SK-N-SH (cell line): ENCODE measurements at regions not wholly inside any gene's neighbourhood (a gene's known extent, or its start where the extent isn't known, plus 50 kb on each side); places are given as distances from the start of the nearest gene placed in this dataset.

Experiments used
- CTCF ChIA-PET: fragments of 300-600, 350-600 bp; formaldehyde crosslinking; extraction: SDS; loops from one replicate; lab custom pipeline; 2021; lab: Yijun Ruan, JAX
- POLR2A ChIA-PET: fragments of 350-600 bp; sonication (Branson Sonifier 250); formaldehyde crosslinking; extraction: SDS; loops from one replicate; lab custom pipeline; 2020; ENCODE audit warnings: antibody characterized with exemption, inconsistent platforms; lab: Yijun Ruan, JAX
- DNase-seq: peaks from one replicate; pipeline ENCODE4 v3.0.0; 2012
- H2AFZ ChIP-seq: fragments of 200-600 bp; sonication (generic); 2 replicates; pipeline ENCODE4 v1.8.1; 2016; ENCODE audit warnings: antibody characterized with exemption, mild to moderate bottlenecking, low read depth
- H3F3A ChIP-seq: fragments of 200-600 bp; sonication (generic); replicated peaks from 2 replicates; pipeline ENCODE3; 2016; ENCODE audit warnings: antibody characterized with exemption, mild to moderate bottlenecking; ENCODE audit not compliant: insufficient read depth
- H3K27ac ChIP-seq, 2 experiments: fragments of 200-500 bp in 1 of 2; fragments of 200-600 bp in 1 of 2; sonication (Bioruptor generic) in 1 of 2; sonication (generic), shearing (Covaris generic) in 1 of 2; 2 replicates each; pipeline versions ENCODE4 v1.5.1 to v1.6.1; 2014 to 2016; ENCODE audit warnings: low read depth in 2 of 2, inconsistent platforms in 1 of 2, low read length in 1 of 2, mild to moderate bottlenecking in 1 of 2, mixed read lengths in 1 of 2
- H3K27me3 ChIP-seq: fragments of 200-600 bp; sonication (generic), shearing (Covaris generic); 2 replicates; pipeline ENCODE4 v1.6.1; 2016; ENCODE audit warnings: mixed run types; ENCODE audit not compliant: insufficient read depth
- H3K36me3 ChIP-seq, 2 experiments: fragments of 200-500 bp in 1 of 2; fragments of 200-600 bp in 1 of 2; sonication (Bioruptor generic) in 1 of 2; sonication (generic) in 1 of 2; replicated peaks in 1 of 2; 2 replicates each; pipeline versions ENCODE3 to v1.5.1; 2014 to 2016; ENCODE audit warnings: low read length in 1 of 2, mild to moderate bottlenecking in 1 of 2; ENCODE audit not compliant: insufficient read depth in 2 of 2, control insufficient read depth in 1 of 2
- H3K4me1 ChIP-seq, 2 experiments: fragments of 200-500 bp in 1 of 2; fragments of 200-600 bp in 1 of 2; sonication (Bioruptor generic) in 1 of 2; sonication (generic), shearing (Covaris generic) in 1 of 2; 2 replicates each; pipeline versions ENCODE4 v1.5.1 to v1.6.1; 2014 to 2016; ENCODE audit warnings: low read depth in 1 of 2, low read length in 1 of 2, mixed run types in 1 of 2; ENCODE audit not compliant: insufficient read depth in 2 of 2, control insufficient read depth in 1 of 2
- H3K4me2 ChIP-seq: fragments of 200-600 bp; sonication (generic), shearing (Covaris generic); 2 replicates; pipeline ENCODE4 v1.6.1; 2017; ENCODE audit warnings: mixed run types
- H3K4me3 ChIP-seq, 2 experiments: fragments of 200-500 bp in 1 of 2; fragments of 200-600 bp in 1 of 2; sonication (Bioruptor generic) in 1 of 2; sonication (generic), shearing (Covaris generic) in 1 of 2; 2 replicates each; pipeline versions ENCODE4 v1.5.1 to v1.8.1; 2014 to 2016; ENCODE audit warnings: low read depth in 2 of 2, inconsistent platforms in 1 of 2, low read length in 1 of 2, mild to moderate bottlenecking in 1 of 2, mixed read lengths in 1 of 2, moderate library complexity in 1 of 2
- H3K79me2 ChIP-seq: fragments of 200-600 bp; sonication (generic); 2 replicates; pipeline ENCODE4 v1.8.1; 2017; ENCODE audit warnings: mild to moderate bottlenecking; ENCODE audit not compliant: insufficient read depth
- H3K9ac ChIP-seq: fragments of 200-600 bp; sonication (generic); 2 replicates; pipeline ENCODE4 v1.6.1; 2017; ENCODE audit warnings: mixed run types
- H3K9me2 ChIP-seq: fragments of 200-600 bp; sonication (generic); 2 replicates; pipeline ENCODE4 v1.6.1; 2017; ENCODE audit warnings: mixed run types
- H3K9me3 ChIP-seq: fragments of 200-600 bp; sonication (generic); 2 replicates; pipeline ENCODE4 v1.6.1; 2017; ENCODE audit warnings: mixed run types, mild to moderate bottlenecking, moderate library complexity
- H4K20me1 ChIP-seq: fragments of 200-600 bp; sonication (generic); 2 replicates; pipeline ENCODE4 v1.6.1; 2017; ENCODE audit warnings: mild to moderate bottlenecking, mixed run types; ENCODE audit not compliant: insufficient read depth
- CHD2 ChIP-seq: fragments of 150-350 bp; IDR thresholded peaks from 2 replicates; pipeline ENCODE4 v1.6.1; 2018; ENCODE audit warnings: low read length; ENCODE audit not compliant: partially characterized antibody
- ELF1 ChIP-seq: IDR thresholded peaks from 2 replicates; pipeline ENCODE4 v1.4.0; 2012
- EP300 ChIP-seq, 2 experiments: IDR thresholded peaks; 2 replicates each; pipeline versions ENCODE4 v1.4.0 to v1.6.1; 2012; ENCODE audit warnings: borderline replicate concordance in 1 of 2, low read depth in 1 of 2, low read length in 1 of 2
- GABPA ChIP-seq: IDR thresholded peaks from 2 replicates; pipeline ENCODE4 v1.4.0; 2012; ENCODE audit warnings: low read depth, mild to moderate bottlenecking
- GATA2 ChIP-seq: sonication (generic); formaldehyde crosslinking; IDR thresholded peaks from 2 replicates; pipeline ENCODE4 v1.5.0; 2020; ENCODE audit warnings: mild to moderate bottlenecking, missing genetic modification reagents
- MEF2A ChIP-seq: IDR thresholded peaks from 2 replicates; pipeline ENCODE4 v1.4.0; 2012; ENCODE audit warnings: low read depth, borderline replicate concordance
- NRF1 ChIP-seq: IDR thresholded peaks from 2 replicates; pipeline ENCODE4 v1.6.1; 2012; ENCODE audit warnings: low read depth, mild to moderate bottlenecking, low read length
- RXRA ChIP-seq: IDR thresholded peaks from 2 replicates; pipeline ENCODE4 v1.4.0; 2012; ENCODE audit warnings: low read depth, mild to moderate bottlenecking, borderline replicate concordance
- SIN3A ChIP-seq: IDR thresholded peaks from 2 replicates; pipeline ENCODE4 v1.6.1; 2012; ENCODE audit warnings: low read depth, mild to moderate bottlenecking, low read length, moderate library complexity, borderline replicate concordance
- TAF1 ChIP-seq: IDR thresholded peaks from 2 replicates; pipeline ENCODE4 v1.6.1; 2012; ENCODE audit warnings: low read depth, mild to moderate bottlenecking, low read length, moderate library complexity, borderline replicate concordance
- YY1 ChIP-seq: IDR thresholded peaks from 2 replicates; pipeline ENCODE4 v1.4.0; 2012; ENCODE audit warnings: low read depth, mild to moderate bottlenecking
- WGBS: methylation state at CpG from one replicate; pipeline ENCODE4 v1.1.6; 2017; ENCODE audit warnings: low lambda C conversion rate; 5-methylcytosine and 5-hydroxymethylcytosine counted together
- TF ChIP-seq, protein P1 (sequence below): IDR thresholded peaks from 2 replicates; pipeline ENCODE4 v1.4.0; 2012; ENCODE audit warnings: low read depth, borderline replicate concordance
- TF ChIP-seq, protein P2 (sequence below): IDR thresholded peaks from 2 replicates; pipeline ENCODE4 v1.6.1; 2012; ENCODE audit warnings: mild to moderate bottlenecking, low read depth, low read length, moderate library complexity
- TF ChIP-seq, protein P3 (sequence below): fragments of 150-350 bp; IDR thresholded peaks from 2 replicates; pipeline ENCODE4 v1.6.1; 2017; ENCODE audit warnings: antibody characterized with exemption, low read length, low read depth, borderline replicate concordance
- TF ChIP-seq, protein P4 (sequence below): IDR thresholded peaks from 2 replicates; pipeline ENCODE4 v1.4.0; 2012; ENCODE audit warnings: low read depth
- TF ChIP-seq, protein P5 (sequence below): IDR thresholded peaks from 2 replicates; pipeline ENCODE4; 2012

DNA sequence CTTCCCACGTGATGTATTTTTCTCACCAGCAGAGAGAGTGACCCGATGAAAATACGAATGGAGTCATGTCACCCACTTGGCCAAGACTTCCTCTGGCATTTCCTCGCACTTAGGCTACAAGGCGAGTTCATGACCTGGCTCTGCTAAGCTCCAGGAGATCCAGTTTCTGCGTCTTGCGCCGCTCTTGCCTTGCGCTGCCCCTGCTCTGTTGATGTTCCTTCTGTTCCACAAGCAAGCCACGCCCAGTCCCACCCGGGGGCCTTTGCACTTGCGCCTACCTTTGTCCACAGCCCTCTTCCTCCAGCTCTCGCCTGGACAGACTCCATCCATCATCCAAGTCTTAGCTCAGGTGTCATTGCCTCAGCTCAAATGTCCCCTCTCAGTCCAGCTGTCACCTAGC lies 116.3 kb upstream of the SHH start:
- CTCF ChIA-PET: interaction anchor here (0.8 kb wide), 1 partner anchor 123 kb away, joined by 3 read pairs; no protein-coding TSS in a partner anchor
- TF ChIP-seq RXRA (no peak), MEF2A (no peak)

DNA sequence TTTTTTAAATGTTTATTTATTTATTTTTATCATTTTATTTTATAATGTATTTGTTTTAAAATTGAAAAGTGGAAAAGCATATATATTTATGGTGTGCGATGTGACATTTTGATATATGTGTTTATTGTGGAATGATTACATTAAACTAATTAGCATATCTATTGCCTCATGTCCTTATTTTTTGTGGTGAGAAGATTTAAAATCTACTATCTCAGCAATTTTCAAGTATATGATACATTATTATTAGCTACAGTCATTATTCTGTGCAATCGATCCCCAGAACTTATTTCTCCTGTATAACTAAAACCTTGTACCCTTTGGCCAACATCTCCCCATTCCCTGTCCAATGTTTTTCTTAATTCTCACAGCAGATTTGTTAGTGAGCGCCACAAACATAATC lies 115.6 kb upstream of the SHH start:
- POLR2A ChIA-PET: no interaction called here
- H3K9me3 ChIP-seq: no peaks in the 10 kb centered on the region
- H3F3A ChIP-seq: no peaks in the 10 kb centered on the region
- H3K4me1 ChIP-seq: no peaks in the 10 kb centered on the region
- peaks cover 88% of the 10 kb centered on the region for H3K27me3 ChIP-seq
- H3K79me2 ChIP-seq: no peaks in the 10 kb centered on the region
- no peak overlapping the region for H2AFZ ChIP-seq
- no peak overlapping the region for H3K27ac ChIP-seq
- no peak overlapping the region for H3K4me2 ChIP-seq
- no peak overlapping the region for H3K9ac ChIP-seq
- no peak for DNase-seq
- no peak overlapping the region for H3K4me3 ChIP-seq
- no peaks in the 10 kb centered on the region for H3K36me3 ChIP-seq
- no peaks in the 10 kb centered on the region for H4K20me1 ChIP-seq
- H3K9me2 ChIP-seq: no peaks in the 10 kb centered on the region
- CTCF ChIA-PET: interaction anchor here (0.8 kb wide), 1 partner anchor 122 kb away, joined by 3 read pairs; no protein-coding TSS in a partner anchor
- 26% methylated on average over 3 of the region's 3 CpGs for WGBS
- no peak for TF ChIP-seq CHD2

More for the DNA sequence above, 116.3 kb upstream of the SHH start:
- DNase-seq: no peak
- WGBS: 6% methylated on average over 12 of the region's 13 CpGs
- Histone ChIP-seq H3K27ac (no peak overlapping the region), H2AFZ (no peak overlapping the region), H3K9me2 (no peaks in the 10 kb centered on the region), H3K79me2 (no peaks in the 10 kb centered on the region), H3K36me3 (no peaks in the 10 kb centered on the region), H3K9me3 (no peaks in the 10 kb centered on the region), H3K4me2 (peak overlapping the region; percentile 0; the same call in 1 of the 2 replicates), H3K4me3 (no peak overlapping the region), H3K4me1 (no peaks in the 10 kb centered on the region), H3F3A (no peaks in the 10 kb centered on the region), H3K27me3 (peaks cover 82% of the 10 kb centered on the region), H4K20me1 (no peaks in the 10 kb centered on the region), H3K9ac (no peak overlapping the region)
- POLR2A ChIA-PET: no interaction called here

DNA sequence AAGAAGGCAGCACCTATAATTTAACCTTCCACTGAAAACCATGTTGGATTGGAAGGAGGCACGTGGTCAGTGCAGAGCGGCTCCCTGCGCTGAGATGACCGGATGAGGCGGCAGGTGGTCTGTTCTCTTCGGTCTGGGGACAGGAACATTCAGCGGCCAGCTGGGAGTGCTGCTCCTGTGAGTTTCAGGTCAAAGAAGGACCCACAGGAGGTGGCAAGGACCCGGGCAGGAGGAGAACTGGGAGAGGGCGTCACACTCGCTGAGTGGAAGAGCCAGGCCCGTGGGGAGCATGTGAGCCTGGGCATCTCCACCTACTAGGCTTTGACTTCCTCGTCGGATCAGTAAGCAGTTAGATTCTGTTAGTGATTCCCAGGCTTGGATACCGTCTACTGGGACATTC lies 113.4 kb upstream of the SHH start:
- no peaks in the 10 kb centered on the region for H3K4me1 ChIP-seq
- no peak overlapping the region for H2AFZ ChIP-seq
- no peak overlapping the region for H3K4me2 ChIP-seq
- no peaks in the 10 kb centered on the region for H4K20me1 ChIP-seq
- no peaks in the 10 kb centered on the region for H3F3A ChIP-seq
- 14% methylated on average over 14 of the region's 14 CpGs for WGBS
- no peak overlapping the region for H3K4me3 ChIP-seq
- peaks cover 82% of the 10 kb centered on the region for H3K27me3 ChIP-seq
- no peak for DNase-seq
- no peaks in the 10 kb centered on the region for H3K36me3 ChIP-seq
- H3K79me2 ChIP-seq: no peaks in the 10 kb centered on the region
- no peak overlapping the region for H3K27ac ChIP-seq
- ChIA-PET CTCF (no interaction called here), POLR2A (no interaction called here)
- H3K9ac ChIP-seq: no peak overlapping the region
- H3K9me3 ChIP-seq: no peaks in the 10 kb centered on the region
- no peaks in the 10 kb centered on the region for H3K9me2 ChIP-seq
- no peak for TF ChIP-seq CHD2
- TF ChIP-seq, protein P1, sequence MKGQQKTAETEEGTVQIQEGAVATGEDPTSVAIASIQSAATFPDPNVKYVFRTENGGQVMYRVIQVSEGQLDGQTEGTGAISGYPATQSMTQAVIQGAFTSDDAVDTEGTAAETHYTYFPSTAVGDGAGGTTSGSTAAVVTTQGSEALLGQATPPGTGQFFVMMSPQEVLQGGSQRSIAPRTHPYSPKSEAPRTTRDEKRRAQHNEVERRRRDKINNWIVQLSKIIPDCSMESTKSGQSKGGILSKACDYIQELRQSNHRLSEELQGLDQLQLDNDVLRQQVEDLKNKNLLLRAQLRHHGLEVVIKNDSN: no peak
- TF ChIP-seq, protein P2, sequence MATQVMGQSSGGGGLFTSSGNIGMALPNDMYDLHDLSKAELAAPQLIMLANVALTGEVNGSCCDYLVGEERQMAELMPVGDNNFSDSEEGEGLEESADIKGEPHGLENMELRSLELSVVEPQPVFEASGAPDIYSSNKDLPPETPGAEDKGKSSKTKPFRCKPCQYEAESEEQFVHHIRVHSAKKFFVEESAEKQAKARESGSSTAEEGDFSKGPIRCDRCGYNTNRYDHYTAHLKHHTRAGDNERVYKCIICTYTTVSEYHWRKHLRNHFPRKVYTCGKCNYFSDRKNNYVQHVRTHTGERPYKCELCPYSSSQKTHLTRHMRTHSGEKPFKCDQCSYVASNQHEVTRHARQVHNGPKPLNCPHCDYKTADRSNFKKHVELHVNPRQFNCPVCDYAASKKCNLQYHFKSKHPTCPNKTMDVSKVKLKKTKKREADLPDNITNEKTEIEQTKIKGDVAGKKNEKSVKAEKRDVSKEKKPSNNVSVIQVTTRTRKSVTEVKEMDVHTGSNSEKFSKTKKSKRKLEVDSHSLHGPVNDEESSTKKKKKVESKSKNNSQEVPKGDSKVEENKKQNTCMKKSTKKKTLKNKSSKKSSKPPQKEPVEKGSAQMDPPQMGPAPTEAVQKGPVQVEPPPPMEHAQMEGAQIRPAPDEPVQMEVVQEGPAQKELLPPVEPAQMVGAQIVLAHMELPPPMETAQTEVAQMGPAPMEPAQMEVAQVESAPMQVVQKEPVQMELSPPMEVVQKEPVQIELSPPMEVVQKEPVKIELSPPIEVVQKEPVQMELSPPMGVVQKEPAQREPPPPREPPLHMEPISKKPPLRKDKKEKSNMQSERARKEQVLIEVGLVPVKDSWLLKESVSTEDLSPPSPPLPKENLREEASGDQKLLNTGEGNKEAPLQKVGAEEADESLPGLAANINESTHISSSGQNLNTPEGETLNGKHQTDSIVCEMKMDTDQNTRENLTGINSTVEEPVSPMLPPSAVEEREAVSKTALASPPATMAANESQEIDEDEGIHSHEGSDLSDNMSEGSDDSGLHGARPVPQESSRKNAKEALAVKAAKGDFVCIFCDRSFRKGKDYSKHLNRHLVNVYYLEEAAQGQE: no peak
- TF ChIP-seq SIN3A: no peak
- no peak for TF ChIP-seq YY1
- TF ChIP-seq, protein P3, sequence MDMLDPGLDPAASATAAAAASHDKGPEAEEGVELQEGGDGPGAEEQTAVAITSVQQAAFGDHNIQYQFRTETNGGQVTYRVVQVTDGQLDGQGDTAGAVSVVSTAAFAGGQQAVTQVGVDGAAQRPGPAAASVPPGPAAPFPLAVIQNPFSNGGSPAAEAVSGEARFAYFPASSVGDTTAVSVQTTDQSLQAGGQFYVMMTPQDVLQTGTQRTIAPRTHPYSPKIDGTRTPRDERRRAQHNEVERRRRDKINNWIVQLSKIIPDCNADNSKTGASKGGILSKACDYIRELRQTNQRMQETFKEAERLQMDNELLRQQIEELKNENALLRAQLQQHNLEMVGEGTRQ: no peak
- TF ChIP-seq EP300 (IDR thresholded peaks at IDR 0.05; ENCODE audit: borderline replicate concordance in 1 of 2, low read depth in 1 of 2, low read length in 1 of 2): no peak
- TF ChIP-seq TAF1: no peak
- TF ChIP-seq GABPA: no peak
- TF ChIP-seq, protein P4, sequence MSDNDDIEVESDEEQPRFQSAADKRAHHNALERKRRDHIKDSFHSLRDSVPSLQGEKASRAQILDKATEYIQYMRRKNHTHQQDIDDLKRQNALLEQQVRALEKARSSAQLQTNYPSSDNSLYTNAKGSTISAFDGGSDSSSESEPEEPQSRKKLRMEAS: no peak
- TF ChIP-seq, protein P5, sequence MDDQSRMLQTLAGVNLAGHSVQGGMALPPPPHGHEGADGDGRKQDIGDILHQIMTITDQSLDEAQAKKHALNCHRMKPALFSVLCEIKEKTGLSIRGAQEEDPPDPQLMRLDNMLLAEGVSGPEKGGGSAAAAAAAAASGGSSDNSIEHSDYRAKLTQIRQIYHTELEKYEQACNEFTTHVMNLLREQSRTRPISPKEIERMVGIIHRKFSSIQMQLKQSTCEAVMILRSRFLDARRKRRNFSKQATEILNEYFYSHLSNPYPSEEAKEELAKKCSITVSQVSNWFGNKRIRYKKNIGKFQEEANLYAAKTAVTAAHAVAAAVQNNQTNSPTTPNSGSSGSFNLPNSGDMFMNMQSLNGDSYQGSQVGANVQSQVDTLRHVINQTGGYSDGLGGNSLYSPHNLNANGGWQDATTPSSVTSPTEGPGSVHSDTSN: no peak
- TF ChIP-seq NRF1: no peak
- no peak for TF ChIP-seq ELF1
- no peak for TF ChIP-seq GATA2
